Lung (tissue), 11 donors: ENCODE measurements at regions not wholly inside any gene's neighbourhood (a gene's known extent, or its start where the extent isn't known, plus 50 kb on each side); places are given as distances from the start of the nearest gene placed in this dataset.

Source experiments
- ATAC-seq: fragments of 200-7000 bp; cut with Tn5 transposase; one replicate; pipeline ENCODE4 v1.9.1; 2020; ENCODE audit warnings: moderate number of reproducible peaks; ENCODE audit not compliant: insufficient read depth, low FRiP score
- DNase-seq, 3 donors: peaks; one replicate each; pipeline ENCODE4 v3.0.0-alpha.2; 2013 to 2017
- H3K27ac ChIP-seq, 2 donors: one replicate each; pipeline ENCODE4 v1.5.1; 2013; ENCODE audit warnings: mild to moderate bottlenecking in 2 of 2, moderate library complexity in 2 of 2, control low read depth in 1 of 2, inconsistent platforms in 1 of 2, low read depth in 1 of 2, low read length in 1 of 2
- H3K27me3 ChIP-seq, 3 donors: one replicate each; pipeline ENCODE4 v1.5.1; 2013; ENCODE audit warnings: low read length in 2 of 3; ENCODE audit not compliant: control insufficient read depth in 3 of 3, insufficient read depth in 3 of 3
- H3K36me3 ChIP-seq, 4 donors: one replicate each; pipeline ENCODE4 v1.5.1; 2013; ENCODE audit warnings: low read length in 4 of 4, mild to moderate bottlenecking in 1 of 4, moderate library complexity in 1 of 4; ENCODE audit not compliant: control insufficient read depth in 4 of 4, insufficient read depth in 4 of 4
- H3K4me1 ChIP-seq, 5 donors: one replicate each; pipeline ENCODE4 v1.5.1; 2013; ENCODE audit warnings: low read length in 5 of 5, mild to moderate bottlenecking in 2 of 5, moderate library complexity in 1 of 5; ENCODE audit not compliant: control insufficient read depth in 5 of 5, insufficient read depth in 5 of 5
- H3K4me3 ChIP-seq: one replicate; pipeline ENCODE4 v1.5.1; 2013; ENCODE audit warnings: mild to moderate bottlenecking, control low read depth, moderate library complexity
- H3K9ac ChIP-seq, 2 donors: one replicate each; pipeline ENCODE4 v1.5.1; 2013; ENCODE audit warnings: low read length in 2 of 2, control low read depth in 1 of 2; ENCODE audit not compliant: insufficient read depth in 1 of 2
- H3K9me3 ChIP-seq, 4 donors: one replicate each; pipeline ENCODE4 v1.5.1; 2013; ENCODE audit warnings: low read length in 3 of 4, mild to moderate bottlenecking in 1 of 4, moderate library complexity in 1 of 4; ENCODE audit not compliant: control insufficient read depth in 4 of 4, insufficient read depth in 3 of 4
- WGBS, 2 donors: extraction: QIAGEN DNeasy Blood & Tissue Kit; methylation state at CpG; one replicate each; pipeline ENCODE4 v1.1.7; 2013; 5-methylcytosine and 5-hydroxymethylcytosine counted together
- TF ChIP-seq, protein P1 (sequence below): IDR thresholded peaks from 2 replicates; pipeline ENCODE4 v1.5.1; 2012; ENCODE audit warnings: mild to moderate bottlenecking; ENCODE audit errors: control extremely low read depth, extremely low read depth
- donor health status: control.
- donor health status: control.
- donor health status: Bipolar disorder and iron deficiency.
- donor health status: healthy.
- donor health status: DM: yes; HTN: yes; CAD: no.

DNA sequence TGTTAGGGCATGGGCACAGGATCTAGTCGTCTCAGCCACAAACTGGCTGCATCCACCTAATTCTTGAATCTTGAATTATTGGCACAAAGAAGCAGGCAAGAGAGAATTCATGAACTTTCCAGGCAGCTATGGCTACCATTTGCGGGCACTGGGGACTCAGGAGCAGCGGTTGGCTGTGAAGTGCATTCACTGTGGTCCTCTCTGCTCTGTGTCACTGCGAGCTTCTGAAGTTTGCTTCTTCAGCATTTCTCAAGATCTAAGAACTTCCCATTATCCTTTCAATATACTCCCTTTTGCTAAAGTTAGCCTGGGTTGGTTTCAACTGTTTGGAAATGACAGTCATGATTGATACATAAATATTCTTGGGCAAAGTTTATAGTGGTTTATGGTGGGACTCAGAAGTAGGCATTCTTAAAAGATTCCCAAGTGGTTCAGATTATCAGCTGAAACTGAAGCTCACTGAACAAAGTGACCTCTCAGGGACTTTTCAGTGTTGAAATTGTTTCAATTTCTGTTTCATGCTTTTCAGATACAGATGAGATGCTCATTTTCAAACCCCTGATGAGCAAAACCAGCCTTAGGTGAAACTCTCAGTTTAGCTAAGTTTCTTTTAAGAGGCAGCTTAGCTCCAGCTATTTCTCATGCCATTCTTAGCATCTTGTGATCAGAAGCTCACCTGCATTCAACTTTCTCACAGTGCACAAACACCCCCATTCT lies 1258.3 kb upstream of the GYPC start:
- Histone ChIP-seq H3K27me3 (no peaks in the 10 kb centered on the region), H3K4me3 (no peak overlapping the region), H3K9me3 (peaks cover 0 to 2% (median 0%) of the 10 kb centered on the region in 4 donors), H3K36me3 (no peaks in the 10 kb centered on the region), H3K9ac (no peak overlapping the region), H3K4me1 (no peaks in the 10 kb centered on the region), H3K27ac (no peak overlapping the region)
- ATAC-seq (no peak), DNase-seq (no peak)
- 89 to 90% methylated on average over 4 of the region's 4 CpGs for WGBS, 2 donors
- TF ChIP-seq, protein P1, sequence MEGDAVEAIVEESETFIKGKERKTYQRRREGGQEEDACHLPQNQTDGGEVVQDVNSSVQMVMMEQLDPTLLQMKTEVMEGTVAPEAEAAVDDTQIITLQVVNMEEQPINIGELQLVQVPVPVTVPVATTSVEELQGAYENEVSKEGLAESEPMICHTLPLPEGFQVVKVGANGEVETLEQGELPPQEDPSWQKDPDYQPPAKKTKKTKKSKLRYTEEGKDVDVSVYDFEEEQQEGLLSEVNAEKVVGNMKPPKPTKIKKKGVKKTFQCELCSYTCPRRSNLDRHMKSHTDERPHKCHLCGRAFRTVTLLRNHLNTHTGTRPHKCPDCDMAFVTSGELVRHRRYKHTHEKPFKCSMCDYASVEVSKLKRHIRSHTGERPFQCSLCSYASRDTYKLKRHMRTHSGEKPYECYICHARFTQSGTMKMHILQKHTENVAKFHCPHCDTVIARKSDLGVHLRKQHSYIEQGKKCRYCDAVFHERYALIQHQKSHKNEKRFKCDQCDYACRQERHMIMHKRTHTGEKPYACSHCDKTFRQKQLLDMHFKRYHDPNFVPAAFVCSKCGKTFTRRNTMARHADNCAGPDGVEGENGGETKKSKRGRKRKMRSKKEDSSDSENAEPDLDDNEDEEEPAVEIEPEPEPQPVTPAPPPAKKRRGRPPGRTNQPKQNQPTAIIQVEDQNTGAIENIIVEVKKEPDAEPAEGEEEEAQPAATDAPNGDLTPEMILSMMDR, result no peak

DNA sequence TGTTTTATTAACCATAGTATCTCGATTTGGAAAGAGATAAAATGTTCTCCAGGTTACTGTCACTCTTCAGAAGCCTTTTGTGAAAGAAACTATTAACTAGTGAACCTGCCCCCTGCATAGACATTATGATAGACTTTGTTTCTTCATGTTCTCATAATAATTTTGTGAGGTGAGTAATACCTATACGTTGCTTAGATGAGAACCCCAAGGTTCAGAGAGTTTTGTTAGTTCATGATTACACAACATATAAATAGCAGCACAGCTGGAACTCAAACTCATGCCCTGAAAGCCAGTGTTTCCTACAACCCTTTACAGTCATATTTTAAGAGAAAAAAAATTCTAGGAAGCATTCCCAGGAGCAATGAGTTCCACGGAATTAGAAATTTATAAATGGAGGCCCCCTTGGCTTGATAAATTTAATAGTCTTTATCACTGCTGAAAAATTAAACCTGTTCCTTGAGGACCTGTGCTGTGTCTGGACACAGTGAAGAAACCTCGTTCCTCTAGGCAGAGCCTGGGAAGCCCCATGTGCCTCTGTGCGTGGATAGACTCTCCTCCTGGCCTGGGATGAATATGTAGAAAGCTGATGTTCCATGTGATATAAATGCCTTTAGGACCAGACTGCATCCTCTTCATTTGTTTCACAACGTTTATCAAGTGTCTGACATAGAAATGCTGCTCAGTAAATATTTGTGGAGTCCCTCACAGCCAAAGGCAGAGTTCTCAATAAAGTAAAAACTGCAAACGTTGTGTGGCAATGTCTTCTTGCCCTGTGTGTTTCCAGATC lies 1257.0 kb upstream of the GYPC start:
- TF ChIP-seq, protein P1, result no peak

DNA sequence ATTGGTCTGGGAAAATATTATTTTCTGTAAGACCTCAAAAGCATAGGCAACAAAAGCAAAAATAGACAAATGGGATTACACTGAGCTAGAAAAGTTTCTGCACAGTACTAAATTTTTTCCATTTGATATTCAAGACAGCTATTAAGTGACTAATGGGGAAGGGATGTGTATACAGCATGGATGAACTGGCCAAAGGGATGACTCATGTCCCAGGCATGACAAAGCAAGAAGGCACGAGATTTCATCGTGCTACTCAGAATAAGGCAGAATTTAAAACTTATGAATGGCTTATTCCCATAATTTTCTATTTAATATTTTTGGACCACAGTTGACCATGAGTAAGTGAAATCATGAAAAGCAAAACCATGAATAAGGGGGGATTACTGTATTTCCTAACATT lies 1250.1 kb upstream of the GYPC start:
- 62 to 63% methylated on average over 2 of the region's 2 CpGs for WGBS, 2 donors

More for the DNA sequence above, 1257.0 kb upstream of the GYPC start:
- Histone ChIP-seq H3K27ac (no peak overlapping the region), H3K27me3 (no peaks in the 10 kb centered on the region), H3K36me3 (no peaks in the 10 kb centered on the region), H3K4me1 (no peaks in the 10 kb centered on the region), H3K9ac (no peak overlapping the region), H3K9me3 (peaks cover 0 to 2% (median 0%) of the 10 kb centered on the region in 4 donors), H3K4me3 (no peak overlapping the region)
- DNase-seq (no peak), ATAC-seq (no peak)
- 57 to 66% methylated on average over 7 of the region's 7 CpGs for WGBS, 2 donors

More for the DNA sequence above, 1250.1 kb upstream of the GYPC start:
- TF ChIP-seq, protein P1, result no peak
- Histone ChIP-seq H3K27me3 (no peaks in the 10 kb centered on the region), H3K9ac (no peak overlapping the region), H3K4me3 (no peak overlapping the region), H3K4me1 (no peaks in the 10 kb centered on the region), H3K9me3 (no peaks in the 10 kb centered on the region), H3K36me3 (no peaks in the 10 kb centered on the region), H3K27ac (no peak overlapping the region)
- ATAC-seq, result no peak
- no peak for DNase-seq
